Mesenchymal stem cell (in vitro differentiated cells and primary cell): ENCODE measurements at regions not wholly inside any gene's neighbourhood (a gene's known extent, or its start where the extent isn't known, plus 50 kb on each side); places are given as distances from the start of the nearest gene placed in this dataset.

Experiments
- DNase-seq: peaks from one replicate; pipeline ENCODE4 v3.0.0-alpha.2; 2013
- H2AFZ ChIP-seq: one replicate; pipeline ENCODE4 v1.6.1; 2013; ENCODE audit warnings: low read depth, mild to moderate bottlenecking, control low read depth, inconsistent platforms, low read length, moderate library complexity
- H2AK5ac ChIP-seq: 2 replicates; pipeline ENCODE4 v1.6.1; 2013; ENCODE audit warnings: low read length, moderate library complexity, mild to moderate bottlenecking, inconsistent platforms; ENCODE audit not compliant: severe bottlenecking
- H2BK120ac ChIP-seq: one replicate; pipeline ENCODE4 v1.6.1; 2013; ENCODE audit warnings: low read depth, mild to moderate bottlenecking, inconsistent platforms, low read length, moderate library complexity
- H2BK12ac ChIP-seq, 2 experiments: one replicate each; pipeline ENCODE4 v1.6.1; 2013; ENCODE audit warnings: inconsistent platforms in 2 of 2, low read length in 2 of 2, mild to moderate bottlenecking in 2 of 2, moderate library complexity in 2 of 2, control low read depth in 1 of 2
- H2BK15ac ChIP-seq: one replicate; pipeline ENCODE4 v1.6.1; 2013; ENCODE audit warnings: mild to moderate bottlenecking, low read depth, inconsistent platforms; ENCODE audit not compliant: poor library complexity, severe bottlenecking
- H2BK5ac ChIP-seq: 2 replicates; pipeline ENCODE4 v1.6.1; 2013; ENCODE audit warnings: low read depth, mild to moderate bottlenecking, low read length, control low read depth, inconsistent platforms; ENCODE audit not compliant: poor library complexity, severe bottlenecking
- H3K14ac ChIP-seq, 2 experiments: one replicate each; pipeline ENCODE4 v1.6.1; 2013; ENCODE audit warnings: inconsistent platforms in 2 of 2, low read length in 2 of 2, control low read depth in 1 of 2, mild to moderate bottlenecking in 1 of 2, moderate library complexity in 1 of 2
- H3K18ac ChIP-seq, 2 experiments: one replicate each; pipeline ENCODE4 v1.6.1; 2013; ENCODE audit warnings: inconsistent platforms in 2 of 2, low read length in 2 of 2, control low read depth in 1 of 2, low read depth in 1 of 2, mild to moderate bottlenecking in 1 of 2
- H3K23ac ChIP-seq, 2 experiments: one replicate each; pipeline ENCODE4 v1.6.1; 2013; ENCODE audit warnings: inconsistent platforms in 2 of 2, low read length in 2 of 2, mild to moderate bottlenecking in 2 of 2, moderate library complexity in 2 of 2, control low read depth in 1 of 2
- H3K27ac ChIP-seq: 2 replicates; pipeline ENCODE4 v1.5.1; 2013; ENCODE audit warnings: mild to moderate bottlenecking, moderate library complexity, low read length, control low read depth, inconsistent platforms; ENCODE audit not compliant: poor library complexity, severe bottlenecking
- H3K27me3 ChIP-seq, 2 experiments: 2 replicates each; pipeline versions ENCODE4 v1.6.1 to v1.7.0; 2013; ENCODE audit warnings: low read length in 2 of 2, mild to moderate bottlenecking in 2 of 2, moderate library complexity in 2 of 2, control low read depth in 1 of 2, inconsistent platforms in 1 of 2; ENCODE audit not compliant: control insufficient read depth in 1 of 2, insufficient read depth in 1 of 2
- H3K36me3 ChIP-seq, 2 experiments: 2 replicates each; pipeline versions ENCODE4 v1.6.1 to v1.7.0; 2013; ENCODE audit warnings: low read length in 2 of 2, control low read depth in 1 of 2, inconsistent platforms in 1 of 2, low read depth in 1 of 2, mild to moderate bottlenecking in 1 of 2; ENCODE audit not compliant: insufficient read depth in 2 of 2, control insufficient read depth in 1 of 2
- H3K4ac ChIP-seq, 2 experiments: one replicate each; pipeline ENCODE4 v1.6.1; 2013; ENCODE audit warnings: inconsistent platforms in 2 of 2, low read length in 2 of 2, mild to moderate bottlenecking in 2 of 2, moderate library complexity in 2 of 2, control low read depth in 1 of 2, low read depth in 1 of 2
- H3K4me1 ChIP-seq: 2 replicates; pipeline ENCODE4 v1.6.1; 2013; ENCODE audit warnings: low read depth, low read length, control low read depth; ENCODE audit not compliant: control insufficient read depth, insufficient read depth
- H3K4me2 ChIP-seq: 2 replicates; pipeline ENCODE4 v1.6.1; 2013; ENCODE audit warnings: low read length, mild to moderate bottlenecking, inconsistent platforms; ENCODE audit not compliant: poor library complexity, severe bottlenecking
- H3K4me3 ChIP-seq, 2 experiments: 2 replicates each; pipeline versions ENCODE4 v1.5.1 to v1.7.0; 2013; ENCODE audit warnings: low read length in 2 of 2, mild to moderate bottlenecking in 2 of 2, control low read depth in 1 of 2, low read depth in 1 of 2; ENCODE audit not compliant: insufficient read depth in 1 of 2
- H3K79me1 ChIP-seq: replicated peaks from 2 replicates; pipeline ENCODE4 v1.6.1; 2013; ENCODE audit warnings: mild to moderate bottlenecking, control low read depth, low read length, inconsistent platforms; ENCODE audit not compliant: poor library complexity, severe bottlenecking
- H3K9ac ChIP-seq: 2 replicates; pipeline ENCODE4 v1.7.0; 2013; ENCODE audit warnings: mild to moderate bottlenecking, low read length, moderate library complexity
- H3K9me3 ChIP-seq: 2 replicates; pipeline ENCODE4 v1.7.0; 2013; ENCODE audit warnings: mild to moderate bottlenecking, low read length; ENCODE audit not compliant: control insufficient read depth
- H4K8ac ChIP-seq: one replicate; pipeline ENCODE4 v1.6.1; 2013; ENCODE audit warnings: inconsistent platforms, mild to moderate bottlenecking, low read length, moderate library complexity
- H4K91ac ChIP-seq: one replicate; pipeline ENCODE4 v1.6.1; 2013; ENCODE audit warnings: mild to moderate bottlenecking, low read length, inconsistent platforms
- WGBS: methylation state at CpG from one replicate; pipeline ENCODE4 v1.1.7; 2013; ENCODE audit warnings: mixed read lengths; 5-methylcytosine and 5-hydroxymethylcytosine counted together

- Histone ChIP-seq H4K91ac (no peak overlapping the region), H3K79me1 (no peaks in the 10 kb centered on the region), H2BK12ac (no peak overlapping the region), H3K14ac (no peak overlapping the region), H3K9ac (no peak overlapping the region), H3K9me3 (no peaks in the 10 kb centered on the region), H2BK5ac (no peak overlapping the region), H3K27me3 (no peaks in the 10 kb centered on the region), H3K4me1 (no peaks in the 10 kb centered on the region), H3K36me3 (no peaks in the 10 kb centered on the region), H3K4me2 (no peak overlapping the region), H2BK15ac (no peak overlapping the region), H3K4me3 (no peak overlapping the region), H3K23ac (no peak overlapping the region), H2AK5ac (no peak overlapping the region), H2AFZ (no peak overlapping the region), H2BK120ac (no peak overlapping the region), H3K4ac (no peak overlapping the region), H3K18ac (no peak overlapping the region), H4K8ac (no peak overlapping the region), H3K27ac (no peak overlapping the region)
- no peak for DNase-seq
- WGBS = 75% methylated on average over 12 of the region's 14 CpGs
Observed at GRCh38 chr14:106564058-106564643, 1037.8 kb downstream of the TMEM121 start.

- 83% methylated on average over 11 of the region's 11 CpGs for WGBS
- no peak overlapping the region for H3K9ac ChIP-seq
- H3K4me1 ChIP-seq = no peaks in the 10 kb centered on the region
- no peak overlapping the region for H3K23ac ChIP-seq
- no peak for DNase-seq
- H3K27me3 ChIP-seq = no peaks in the 10 kb centered on the region
- no peak overlapping the region for H2BK120ac ChIP-seq
- no peak overlapping the region for H2AFZ ChIP-seq
- no peak overlapping the region for H3K4ac ChIP-seq
- H4K8ac ChIP-seq = no peak overlapping the region
- no peak overlapping the region for H4K91ac ChIP-seq
- no peaks in the 10 kb centered on the region for H3K36me3 ChIP-seq
- no peaks in the 10 kb centered on the region for H3K79me1 ChIP-seq
- no peak overlapping the region for H3K27ac ChIP-seq
- H3K18ac ChIP-seq = no peak overlapping the region
- H2BK12ac ChIP-seq = no peak overlapping the region
- no peak overlapping the region for H2BK5ac ChIP-seq
- no peaks in the 10 kb centered on the region for H3K9me3 ChIP-seq
- no peak overlapping the region for H2BK15ac ChIP-seq
- no peak overlapping the region for H3K4me2 ChIP-seq
- H3K4me3 ChIP-seq = no peak overlapping the region
- H3K14ac ChIP-seq = no peak overlapping the region
- H2AK5ac ChIP-seq = no peak overlapping the region
Observed at GRCh38 chr14:106578481-106578880, 1052.1 kb downstream of the TMEM121 start.

GRCh38 chr14:106579084-106579483 lies 1052.7 kb downstream of the TMEM121 start:
- H2BK5ac ChIP-seq = no peak overlapping the region
- H2AK5ac ChIP-seq = no peak overlapping the region
- no peak overlapping the region for H3K9ac ChIP-seq
- no peak overlapping the region for H4K91ac ChIP-seq
- no peak overlapping the region for H3K4me2 ChIP-seq
- no peak overlapping the region for H4K8ac ChIP-seq
- no peak for DNase-seq
- no peak overlapping the region for H3K4me3 ChIP-seq
- H3K27me3 ChIP-seq = no peaks in the 10 kb centered on the region
- no peaks in the 10 kb centered on the region for H3K4me1 ChIP-seq
- WGBS = 83% methylated on average over 5 of the region's 6 CpGs
- no peak overlapping the region for H3K4ac ChIP-seq
- no peak overlapping the region for H2BK12ac ChIP-seq
- no peak overlapping the region for H2AFZ ChIP-seq
- no peak overlapping the region for H3K14ac ChIP-seq
- no peaks in the 10 kb centered on the region for H3K36me3 ChIP-seq
- H3K79me1 ChIP-seq = no peaks in the 10 kb centered on the region
- H2BK120ac ChIP-seq = no peak overlapping the region
- no peak overlapping the region for H2BK15ac ChIP-seq
- H3K9me3 ChIP-seq = no peaks in the 10 kb centered on the region
- no peak overlapping the region for H3K23ac ChIP-seq
- H3K18ac ChIP-seq = no peak overlapping the region
- H3K27ac ChIP-seq = no peak overlapping the region

GRCh38 chr14:106585692-106586091 lies 1059.3 kb downstream of the TMEM121 start:
- Histone ChIP-seq H2BK15ac (no peak overlapping the region), H3K9me3 (no peaks in the 10 kb centered on the region), H4K8ac (no peak overlapping the region), H2BK12ac (no peak overlapping the region), H4K91ac (no peak overlapping the region), H3K4ac (no peak overlapping the region), H3K23ac (no peak overlapping the region), H2AFZ (no peak overlapping the region), H3K27ac (no peak overlapping the region), H3K4me2 (no peak overlapping the region), H2AK5ac (no peak overlapping the region), H3K18ac (no peak overlapping the region), H3K14ac (no peak overlapping the region), H3K4me1 (no peaks in the 10 kb centered on the region), H3K27me3 (no peaks in the 10 kb centered on the region), H2BK120ac (no peak overlapping the region), H3K79me1 (no peaks in the 10 kb centered on the region), H2BK5ac (no peak overlapping the region), H3K36me3 (no peaks in the 10 kb centered on the region), H3K4me3 (no peak overlapping the region), H3K9ac (no peak overlapping the region)
- no peak for DNase-seq
- 73% methylated on average over 9 of the region's 9 CpGs for WGBS
